ENCODE measurements at regions not wholly inside any gene's neighbourhood (a gene's known extent, or its start where the extent isn't known, plus 50 kb on each side); places are given as distances from the start of the nearest gene placed in this dataset.

- Mint-ChIP-seq H3K9me3 (ENCODE audit: low read depth) (peaks cover 5% of the 10 kb centered on the region), H3K4me1 (ENCODE audit: low read depth) (no peaks in the 10 kb centered on the region), H3K4me3 (ENCODE audit: unreplicated experiment) (no peak overlapping the region), H3K27ac (ENCODE audit: unreplicated experiment) (no peak overlapping the region), H3K36me3 (ENCODE audit: low read depth) (no peaks in the 10 kb centered on the region), H3K27me3 (ENCODE audit: low read depth) (peaks cover 2% of the 10 kb centered on the region)
- no peak for DNase-seq (ENCODE audit: low spot score)
- TF ChIP-seq CTCF (IDR thresholded peaks at IDR 0.05): no peak
These were observed 114.7 kb upstream of the ADCY1 start for GRCh38 chr7:45459476-45459875.

- Mint-ChIP-seq H3K4me1 (ENCODE audit: low read depth) (no peaks in the 10 kb centered on the region), H3K27ac (ENCODE audit: unreplicated experiment) (no peak overlapping the region), H3K36me3 (ENCODE audit: low read depth) (no peaks in the 10 kb centered on the region), H3K27me3 (ENCODE audit: low read depth) (peaks cover 4% of the 10 kb centered on the region), H3K4me3 (ENCODE audit: unreplicated experiment) (no peak overlapping the region), H3K9me3 (ENCODE audit: low read depth) (peaks cover 5% of the 10 kb centered on the region)
- DNase-seq (ENCODE audit: low spot score): no peak
- no peak for TF ChIP-seq CTCF (IDR thresholded peaks at IDR 0.05)
These were observed 113.8 kb upstream of the ADCY1 start for GRCh38 chr7:45460379-45460778.

- Mint-ChIP-seq H3K27me3 (ENCODE audit: low read depth) (peaks cover 8% of the 10 kb centered on the region), H3K36me3 (ENCODE audit: low read depth) (no peaks in the 10 kb centered on the region), H3K4me1 (ENCODE audit: low read depth) (no peaks in the 10 kb centered on the region), H3K27ac (ENCODE audit: unreplicated experiment) (no peak overlapping the region), H3K4me3 (ENCODE audit: unreplicated experiment) (no peak overlapping the region), H3K9me3 (ENCODE audit: low read depth) (peaks cover 5% of the 10 kb centered on the region)
- no peak for DNase-seq (ENCODE audit: low spot score)
- TF ChIP-seq CTCF (IDR thresholded peaks at IDR 0.05): no peak
These were observed 113.1 kb upstream of the ADCY1 start for GRCh38 chr7:45461026-45461425.

GRCh38 chr7:45469103-45469502 lies 105.1 kb upstream of the ADCY1 start:
- Mint-ChIP-seq H3K27me3 (ENCODE audit: low read depth) (peaks cover 23% of the 10 kb centered on the region), H3K4me3 (ENCODE audit: unreplicated experiment) (no peak overlapping the region), H3K27ac (ENCODE audit: unreplicated experiment) (no peak overlapping the region), H3K9me3 (ENCODE audit: low read depth) (peaks cover 3% of the 10 kb centered on the region), H3K4me1 (ENCODE audit: low read depth) (no peaks in the 10 kb centered on the region), H3K36me3 (ENCODE audit: low read depth) (no peaks in the 10 kb centered on the region)
- TF ChIP-seq CTCF (IDR thresholded peaks at IDR 0.05): no peak
- no peak for DNase-seq (ENCODE audit: low spot score)

GRCh38 chr7:45470031-45470430 lies 104.1 kb upstream of the ADCY1 start:
- TF ChIP-seq CTCF (IDR thresholded peaks at IDR 0.05): no peak
- Mint-ChIP-seq H3K4me1 (ENCODE audit: low read depth) (no peaks in the 10 kb centered on the region), H3K27ac (ENCODE audit: unreplicated experiment) (no peak overlapping the region), H3K27me3 (ENCODE audit: low read depth) (peaks cover 23% of the 10 kb centered on the region), H3K4me3 (ENCODE audit: unreplicated experiment) (no peak overlapping the region), H3K9me3 (ENCODE audit: low read depth) (peaks cover 3% of the 10 kb centered on the region), H3K36me3 (ENCODE audit: low read depth) (no peaks in the 10 kb centered on the region)
- no peak for DNase-seq (ENCODE audit: low spot score)

Measured in chondrocyte (in vitro differentiated cells).